PC-9 (cell line): ENCODE measurements at regions not wholly inside any gene's neighbourhood (a gene's known extent, or its start where the extent isn't known, plus 50 kb on each side); places are given as distances from the start of the nearest gene placed in this dataset.

Experiments used
- BruUV-seq: library from RNA; stranded (reverse); fragments of 400-500 nt; replicated peaks from 2 replicates; lab custom pipeline; 2021; lab: Mats Ljungman, UMichigan
- CTCF ChIA-PET: fragments of 300-600 bp; sonication (Branson Sonifier 250); formaldehyde crosslinking; loops from one replicate; lab custom pipeline; 2022; ENCODE audit warnings: antibody characterized with exemption; lab: Charles Lee
- POLR2A ChIA-PET: fragments of 300-600 bp; sonication (Branson Sonifier 250); formaldehyde crosslinking; loops from one replicate; lab custom pipeline; 2022; ENCODE audit warnings: antibody characterized with exemption; ENCODE audit not compliant: unreplicated experiment; lab: Charles Lee
- DNase-seq, 2 experiments: peaks; one replicate each; pipeline versions ENCODE4 v3.0.0 to v3.0.0-alpha.2; 2015 to 2022; ENCODE audit warnings: mixed read lengths in 1 of 2
- H2AFZ ChIP-seq: fragments of 200-600 bp; sonication (generic); 2 replicates; pipeline ENCODE4 v1.8.1; 2017; ENCODE audit warnings: antibody characterized with exemption
- H3F3A ChIP-seq: fragments of 200-600 bp; sonication (generic); 2 replicates; pipeline ENCODE4 v1.8.1; 2017; ENCODE audit warnings: antibody characterized with exemption, mild to moderate bottlenecking, low read depth; ENCODE audit not compliant: insufficient read depth
- H3K27ac ChIP-seq: fragments of 200-600 bp; sonication (generic); 2 replicates; pipeline ENCODE4 v1.6.1; 2016; ENCODE audit warnings: mixed run types
- H3K27me3 ChIP-seq: fragments of 200-600 bp; sonication (generic); 2 replicates; pipeline ENCODE4 v1.6.1; 2016; ENCODE audit warnings: low read depth, mixed run types; ENCODE audit not compliant: insufficient read depth
- H3K36me3 ChIP-seq: fragments of 200-600 bp; sonication (generic); 2 replicates; pipeline ENCODE4 v1.6.1; 2016; ENCODE audit warnings: low read depth, mixed run types
- H3K4me1 ChIP-seq: fragments of 200-600 bp; sonication (generic); replicated peaks from 2 replicates; pipeline ENCODE4 v1.6.1; 2016; ENCODE audit warnings: mixed run types; ENCODE audit not compliant: insufficient read depth
- H3K4me2 ChIP-seq: fragments of 200-600 bp; sonication (generic); 2 replicates; pipeline ENCODE4 v1.6.1; 2017; ENCODE audit warnings: mixed run types
- H3K4me3 ChIP-seq: fragments of 200-600 bp; sonication (generic); 2 replicates; pipeline ENCODE4 v1.6.1; 2016; ENCODE audit warnings: mixed run types
- H3K79me2 ChIP-seq: fragments of 200-600 bp; sonication (generic); 2 replicates; pipeline ENCODE4 v1.6.1; 2017; ENCODE audit warnings: low read depth, mixed run types
- H3K9me2 ChIP-seq: fragments of 200-600 bp; sonication (generic); 2 replicates; pipeline ENCODE4 v1.8.1; 2017; ENCODE audit warnings: mild to moderate bottlenecking; ENCODE audit not compliant: insufficient read depth
- H3K9me3 ChIP-seq: fragments of 200-600 bp; sonication (generic); 2 replicates; pipeline ENCODE4 v1.8.1; 2016; ENCODE audit warnings: low read depth; ENCODE audit not compliant: insufficient read depth
- H4K20me1 ChIP-seq: fragments of 200-600 bp; sonication (generic); 2 replicates; pipeline ENCODE4 v1.8.1; 2017; ENCODE audit not compliant: insufficient read depth
- EZH2 ChIP-seq: fragments of 200-600 bp; sonication (generic); IDR thresholded peaks from 2 replicates; pipeline ENCODE4 v1.8.0; 2017; ENCODE audit warnings: antibody characterized with exemption, low read depth
- intact Hi-C: fragments of 100-400 bp; cut with micrococcal nuclease; formaldehyde crosslinking; loops from one replicate; pipeline ENCODE4 v1.10.0; 2022; ENCODE audit not compliant: unreplicated experiment
- TF ChIP-seq, protein P1 (sequence below): fragments of 200-600 bp; sonication (generic); conservative IDR thresholded peaks from 2 replicates; pipeline ENCODE4 v1.6.1; 2017; ENCODE audit warnings: mixed run types, antibody characterized with exemption, mild to moderate bottlenecking, moderate library complexity

DNA sequence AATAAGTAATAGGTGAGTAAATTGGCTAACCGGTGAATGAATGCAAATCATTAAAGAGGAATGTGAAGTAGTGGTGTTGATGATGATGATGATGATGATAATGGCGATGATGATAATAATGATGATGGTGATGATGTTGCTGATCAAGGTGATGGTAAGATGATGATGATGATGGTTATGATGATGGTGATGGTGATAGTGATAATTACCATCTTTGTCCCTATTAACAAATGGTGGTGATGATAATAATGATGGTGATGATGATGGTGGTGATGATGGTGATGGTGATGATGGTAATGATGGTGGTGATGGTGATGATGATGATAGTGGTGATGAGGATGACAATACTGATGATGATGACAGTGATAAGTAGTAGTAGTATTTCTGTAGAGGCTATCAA is 452.6 kb downstream of the ZNF536 start:
- BruUV-seq = no TSS peak
- Histone ChIP-seq H3K36me3 (no peaks in the 10 kb centered on the region), H2AFZ (no peak overlapping the region), H3K4me3 (no peak overlapping the region), H3K4me2 (no peak overlapping the region), H3K9me3 (no peaks in the 10 kb centered on the region), H3K27me3 (peaks cover 2% of the 10 kb centered on the region), H3K27ac (no peak overlapping the region), H3K79me2 (no peaks in the 10 kb centered on the region), H3F3A (no peaks in the 10 kb centered on the region), H4K20me1 (no peaks in the 10 kb centered on the region), H3K9me2 (no peaks in the 10 kb centered on the region), H3K4me1 (no peaks in the 10 kb centered on the region)
- ChIA-PET CTCF (no interaction called here), POLR2A (no interaction called here)
- intact Hi-C loops = no loop called here
- DNase-seq = no peak
- no peak for TF ChIP-seq EZH2
- TF ChIP-seq, protein P1, sequence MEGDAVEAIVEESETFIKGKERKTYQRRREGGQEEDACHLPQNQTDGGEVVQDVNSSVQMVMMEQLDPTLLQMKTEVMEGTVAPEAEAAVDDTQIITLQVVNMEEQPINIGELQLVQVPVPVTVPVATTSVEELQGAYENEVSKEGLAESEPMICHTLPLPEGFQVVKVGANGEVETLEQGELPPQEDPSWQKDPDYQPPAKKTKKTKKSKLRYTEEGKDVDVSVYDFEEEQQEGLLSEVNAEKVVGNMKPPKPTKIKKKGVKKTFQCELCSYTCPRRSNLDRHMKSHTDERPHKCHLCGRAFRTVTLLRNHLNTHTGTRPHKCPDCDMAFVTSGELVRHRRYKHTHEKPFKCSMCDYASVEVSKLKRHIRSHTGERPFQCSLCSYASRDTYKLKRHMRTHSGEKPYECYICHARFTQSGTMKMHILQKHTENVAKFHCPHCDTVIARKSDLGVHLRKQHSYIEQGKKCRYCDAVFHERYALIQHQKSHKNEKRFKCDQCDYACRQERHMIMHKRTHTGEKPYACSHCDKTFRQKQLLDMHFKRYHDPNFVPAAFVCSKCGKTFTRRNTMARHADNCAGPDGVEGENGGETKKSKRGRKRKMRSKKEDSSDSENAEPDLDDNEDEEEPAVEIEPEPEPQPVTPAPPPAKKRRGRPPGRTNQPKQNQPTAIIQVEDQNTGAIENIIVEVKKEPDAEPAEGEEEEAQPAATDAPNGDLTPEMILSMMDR = no peak

DNA sequence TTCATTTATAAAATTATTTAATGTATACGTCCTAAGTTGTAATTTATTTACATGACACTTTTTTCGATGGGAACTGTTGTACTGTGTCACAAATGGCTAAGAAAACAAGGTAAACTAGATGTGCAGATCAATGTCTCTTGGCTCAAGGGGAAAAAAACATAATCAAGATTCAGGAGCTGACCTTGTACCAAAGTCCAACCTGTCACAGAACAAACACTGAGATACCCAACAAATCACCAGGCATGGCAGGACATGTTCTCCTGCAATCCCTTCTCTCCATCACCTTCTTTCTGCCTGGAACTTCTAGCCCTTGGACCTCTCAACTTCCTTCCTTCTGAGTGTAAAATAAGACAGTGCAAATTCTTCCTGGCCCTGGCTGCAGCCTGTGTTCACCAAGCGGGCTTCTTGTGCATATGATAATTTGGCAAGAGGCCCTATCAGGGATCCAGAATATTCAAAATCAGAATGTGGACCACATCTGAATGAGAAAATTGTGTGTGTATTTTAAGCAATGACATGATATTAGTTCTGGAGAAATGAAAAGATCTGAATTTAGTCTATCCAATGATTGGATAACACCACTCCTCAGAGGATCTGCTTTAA is 445.9 kb downstream of the ZNF536 start:
- no peaks in the 10 kb centered on the region for H3K9me2 ChIP-seq
- H3K36me3 ChIP-seq = no peaks in the 10 kb centered on the region
- TF ChIP-seq, protein P1 = no peak
- TF ChIP-seq EZH2 = no peak
- peaks cover 24% of the 10 kb centered on the region for H3K27me3 ChIP-seq
- no peak overlapping the region for H3K4me3 ChIP-seq
- no peak overlapping the region for H3K4me2 ChIP-seq
- no peaks in the 10 kb centered on the region for H3F3A ChIP-seq
- no peak overlapping the region for H3K27ac ChIP-seq
- no peak for DNase-seq
- H3K4me1 ChIP-seq = no peaks in the 10 kb centered on the region
- no peaks in the 10 kb centered on the region for H3K9me3 ChIP-seq
- intact Hi-C loops = no loop called here
- no peaks in the 10 kb centered on the region for H3K79me2 ChIP-seq
- H2AFZ ChIP-seq = no peak overlapping the region
- no peaks in the 10 kb centered on the region for H4K20me1 ChIP-seq
- no TSS peak for BruUV-seq
- ChIA-PET CTCF (no interaction called here), POLR2A (no interaction called here)

DNA sequence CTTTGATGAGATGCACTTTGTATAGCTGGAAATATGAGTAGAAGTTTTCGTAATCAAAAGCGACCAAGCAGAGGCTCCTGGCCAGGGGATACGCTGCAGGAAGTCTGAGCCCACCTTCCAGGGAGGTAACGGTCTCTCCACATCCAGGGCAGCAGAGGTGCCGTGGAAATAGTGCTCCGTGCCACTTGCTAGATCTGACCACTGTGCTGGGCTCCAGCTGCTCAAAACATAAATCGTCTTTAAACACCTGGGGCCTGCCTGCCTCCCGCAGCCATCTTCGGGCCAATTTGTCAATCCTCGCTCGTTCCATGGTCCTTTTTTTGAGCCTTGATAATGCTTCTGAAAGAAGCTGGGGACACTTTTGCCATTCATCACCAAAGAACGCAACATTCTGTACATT is 445.0 kb downstream of the ZNF536 start:
- H3F3A ChIP-seq = no peaks in the 10 kb centered on the region
- no peak for TF ChIP-seq EZH2
- TF ChIP-seq, protein P1 = no peak
- no peak overlapping the region for H3K27ac ChIP-seq
- H4K20me1 ChIP-seq = no peaks in the 10 kb centered on the region
- no peaks in the 10 kb centered on the region for H3K36me3 ChIP-seq
- no TSS peak for BruUV-seq
- H3K4me2 ChIP-seq = no peak overlapping the region
- no peaks in the 10 kb centered on the region for H3K4me1 ChIP-seq
- no peak overlapping the region for H3K4me3 ChIP-seq
- no peaks in the 10 kb centered on the region for H3K9me3 ChIP-seq
- DNase-seq = no peak
- POLR2A ChIA-PET = no interaction called here
- no peaks in the 10 kb centered on the region for H3K79me2 ChIP-seq
- CTCF ChIA-PET = no interaction called here
- peaks cover 24% of the 10 kb centered on the region for H3K27me3 ChIP-seq
- no peak overlapping the region for H2AFZ ChIP-seq
- H3K9me2 ChIP-seq = no peaks in the 10 kb centered on the region
- intact Hi-C loops = no loop called here
